Heart right ventricle (tissue), 16 donors: ENCODE measurements at regions not wholly inside any gene's neighbourhood (a gene's known extent, or its start where the extent isn't known, plus 50 kb on each side); places are given as distances from the start of the nearest gene placed in this dataset.

Experiments
- ATAC-seq, 8 donors: fragments of 200-7000 bp; cut with Tn5 transposase; one replicate each; pipeline ENCODE4 v1.9.1; 2020; ENCODE audit warnings: mild to moderate bottlenecking in 8 of 8, moderate library complexity in 8 of 8, moderate number of reproducible peaks in 1 of 8
- DNase-seq, 2 donors: peaks; one replicate each; pipeline ENCODE4 v3.0.0-alpha.2; 2020
- H3K27ac ChIP-seq, 10 donors: fragments of 200-600 bp; sonication (generic) in 2 of 10; one replicate each; pipeline versions ENCODE4 v1.5.0 to v1.8.0; 2020 to 2022; ENCODE audit warnings: mild to moderate bottlenecking in 3 of 10
- H3K27me3 ChIP-seq, 7 donors: fragments of 200-600 bp; one replicate each; pipeline ENCODE4 v1.8.0; 2021 to 2022; ENCODE audit warnings: mild to moderate bottlenecking in 2 of 7
- H3K36me3 ChIP-seq, 9 donors: fragments of 200-600 bp; sonication (generic) in 1 of 9; one replicate each; pipeline versions ENCODE4 v1.5.0 to v1.8.0; 2020 to 2022; ENCODE audit warnings: mild to moderate bottlenecking in 2 of 9
- H3K4me1 ChIP-seq, 9 donors: fragments of 200-600 bp; sonication (generic) in 1 of 9; one replicate each; pipeline versions ENCODE4 v1.5.0 to v1.8.0; 2020 to 2022; ENCODE audit warnings: mild to moderate bottlenecking in 4 of 9
- H3K4me3 ChIP-seq, 10 donors: fragments of 200-600 bp; sonication (generic) in 2 of 10; one replicate each; pipeline versions ENCODE4 v1.5.0 to v1.8.0; 2020 to 2022; ENCODE audit warnings: mild to moderate bottlenecking in 7 of 10, moderate library complexity in 2 of 10
- H3K9me3 ChIP-seq, 11 donors: fragments of 200-600 bp in 10 of 11; sonication (generic) in 2 of 11; one replicate each; pipeline versions ENCODE4 v1.5.0 to v1.8.0; 2013 to 2022; ENCODE audit warnings: mild to moderate bottlenecking in 2 of 11, control low read depth in 1 of 11, moderate library complexity in 1 of 11
- WGBS, 2 donors: extraction: QIAGEN DNeasy Blood & Tissue Kit; methylation state at CpG; one replicate each; pipeline ENCODE4 v1.1.7; 2013; ENCODE audit warnings: inconsistent platforms in 1 of 2; 5-methylcytosine and 5-hydroxymethylcytosine counted together
- intact Hi-C, 10 donors: fragments of 100-400 bp; cut with DNase I; formaldehyde crosslinking; loops; one replicate each; pipeline versions ENCODE4 v1.11.1 to v1.14.2; 2022
- TF ChIP-seq, protein P1 (sequence below), 9 donors: fragments of 200-600 bp; sonication (generic) in 2 of 9; IDR thresholded peaks; one replicate each; pipeline versions ENCODE4 v1.5.0 to v1.8.0; 2021 to 2022; ENCODE audit warnings: antibody characterized with exemption in 9 of 9, mild to moderate bottlenecking in 5 of 9, moderate library complexity in 1 of 9
- donor health status: Arrhythmogenic right ventricular cardiomyopathy.
- donor health status: ischemic (EF 13 %, LVEDD 7.1; RV severe dilation, severe dysfunction).
- donor health status: healthy with polysubstance abuse.
- donor health status: DM: no; HTN: yes; CAD: no.
- donor health status: DM: no; HTN: no; CAD: no.
- donor health status: ischemic (EF 25% LVEDD 6.9; RV normal size, moderate dysfunction).
- donor health status: ischemic (EF 25% LVEDD 5.7; RV mildly dilated, moderate dysfunction).
- donor health status: healthy.
- donor health status: DM: yes; HTN: yes; CAD: no.
- donor health status: Ischemic cardiomyopathy.
- donor health status: ischemic (EF 35%, LVEDD 5.7; RV mildly dilated, moderate dysfunction).
- donor health status: nonischemic (EF 11% LVEDD 7.7; RV severe dilation, severe dysfunction).
- donor health status: DM: yes; HTN: yes; CAD: no.
- donor health status: PGD.
- donor health status: ischemic (EF 29% LVEDD 5.4; RV normal size, mild dysfunction).
- donor health status: nonischemic (EF 23%, LVEDD 6.1; RV moderate dilation, normal function).

DNA sequence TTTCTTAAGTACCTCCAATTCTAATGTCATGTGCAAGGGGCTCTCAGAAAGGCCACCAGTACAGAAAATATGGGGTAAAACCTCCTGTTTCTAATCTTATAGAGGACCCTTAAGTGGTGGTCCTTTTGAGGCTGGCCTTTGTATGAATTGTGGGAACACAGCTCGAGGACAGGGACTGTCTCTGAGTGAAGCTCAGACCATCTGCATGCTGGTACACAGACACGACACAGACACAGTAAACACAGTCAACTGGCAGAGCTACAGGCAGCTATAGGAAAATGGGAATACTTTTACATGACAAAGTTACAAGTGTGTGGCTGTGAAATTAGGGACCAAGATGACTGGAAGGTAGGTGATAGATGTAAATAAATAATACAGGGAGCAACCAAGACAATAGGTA, 143.9 kb upstream of the PREP start:
- H3K9me3 ChIP-seq, result no peaks in the 10 kb centered on the region
- intact Hi-C loops, result no loop called here
- 82 to 84% methylated on average over 2 of the region's 2 CpGs for WGBS, 2 donors
- no peaks in the 10 kb centered on the region for H3K36me3 ChIP-seq
- no peak for ATAC-seq
- no peaks in the 10 kb centered on the region for H3K4me1 ChIP-seq
- TF ChIP-seq, protein P1, sequence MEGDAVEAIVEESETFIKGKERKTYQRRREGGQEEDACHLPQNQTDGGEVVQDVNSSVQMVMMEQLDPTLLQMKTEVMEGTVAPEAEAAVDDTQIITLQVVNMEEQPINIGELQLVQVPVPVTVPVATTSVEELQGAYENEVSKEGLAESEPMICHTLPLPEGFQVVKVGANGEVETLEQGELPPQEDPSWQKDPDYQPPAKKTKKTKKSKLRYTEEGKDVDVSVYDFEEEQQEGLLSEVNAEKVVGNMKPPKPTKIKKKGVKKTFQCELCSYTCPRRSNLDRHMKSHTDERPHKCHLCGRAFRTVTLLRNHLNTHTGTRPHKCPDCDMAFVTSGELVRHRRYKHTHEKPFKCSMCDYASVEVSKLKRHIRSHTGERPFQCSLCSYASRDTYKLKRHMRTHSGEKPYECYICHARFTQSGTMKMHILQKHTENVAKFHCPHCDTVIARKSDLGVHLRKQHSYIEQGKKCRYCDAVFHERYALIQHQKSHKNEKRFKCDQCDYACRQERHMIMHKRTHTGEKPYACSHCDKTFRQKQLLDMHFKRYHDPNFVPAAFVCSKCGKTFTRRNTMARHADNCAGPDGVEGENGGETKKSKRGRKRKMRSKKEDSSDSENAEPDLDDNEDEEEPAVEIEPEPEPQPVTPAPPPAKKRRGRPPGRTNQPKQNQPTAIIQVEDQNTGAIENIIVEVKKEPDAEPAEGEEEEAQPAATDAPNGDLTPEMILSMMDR (IDR thresholded peaks at IDR 0.05), result no peak
- no peak for DNase-seq
- H3K27me3 ChIP-seq, result peaks cover 0 to 2% (median 0%) of the 10 kb centered on the region in 7 donors
- H3K4me3 ChIP-seq, result no peak overlapping the region
- no peak overlapping the region for H3K27ac ChIP-seq

DNA sequence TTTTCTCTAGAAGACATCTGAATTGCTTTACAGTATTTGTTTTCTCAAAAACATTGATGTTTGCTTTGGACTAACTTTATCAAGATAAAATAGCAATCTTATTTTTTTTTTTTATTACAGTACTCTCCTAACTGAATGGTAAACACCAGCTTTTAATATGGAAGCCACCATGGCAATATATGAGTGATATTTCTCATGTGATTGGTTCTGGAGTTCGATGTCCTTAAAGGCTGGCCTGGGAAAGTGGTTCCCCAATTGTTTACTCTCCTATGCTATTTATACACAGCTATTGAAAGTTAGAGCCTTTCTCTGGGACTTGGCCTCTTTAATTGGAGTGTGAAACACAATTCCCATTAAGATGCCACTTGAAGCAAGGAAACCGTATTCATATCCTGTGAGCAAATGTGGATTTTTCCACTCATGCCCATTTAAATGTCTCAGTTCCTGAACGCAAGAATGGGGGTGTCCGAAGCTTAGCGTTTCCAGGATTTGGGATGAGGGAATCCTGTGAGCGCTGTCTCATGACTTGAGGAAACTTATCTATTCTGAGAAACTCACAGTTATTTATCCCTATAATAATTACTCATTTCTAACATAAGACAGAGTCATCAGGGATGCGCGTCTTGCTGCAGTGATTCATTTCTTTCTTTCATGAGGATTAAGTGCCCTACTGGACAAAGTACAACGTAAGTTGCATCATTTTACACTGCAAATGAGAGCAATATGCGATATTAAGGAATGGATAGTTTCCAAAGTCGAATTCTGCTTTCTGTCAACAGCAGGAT, 143.3 kb upstream of the PREP start:
- Histone ChIP-seq H3K9me3 (no peaks in the 10 kb centered on the region), H3K36me3 (no peaks in the 10 kb centered on the region), H3K4me1 (no peaks in the 10 kb centered on the region), H3K27ac (no peak overlapping the region), H3K4me3 (no peak overlapping the region), H3K27me3 (peaks cover 0 to 2% (median 0%) of the 10 kb centered on the region in 7 donors)
- 84 to 89% methylated on average over 11 of the region's 11 CpGs for WGBS, 2 donors
- intact Hi-C loops, result no loop called here
- DNase-seq (no peak), ATAC-seq (peak in 1 of 8 donors; percentile 30)
- TF ChIP-seq, protein P1 (IDR thresholded peaks at IDR 0.05), result no peak

GRCh38 chr6:105545228-105545920, 142.5 kb upstream of the PREP start:
- Histone ChIP-seq H3K36me3 (no peaks in the 10 kb centered on the region), H3K4me3 (no peak overlapping the region), H3K9me3 (no peaks in the 10 kb centered on the region), H3K4me1 (no peaks in the 10 kb centered on the region), H3K27ac (no peak overlapping the region), H3K27me3 (peaks cover 0 to 1% (median 0%) of the 10 kb centered on the region in 7 donors)
- no peak for ATAC-seq
- TF ChIP-seq, protein P1 (IDR thresholded peaks at IDR 0.05), result no peak
- intact Hi-C loops, result no loop called here
- DNase-seq, result no peak
- WGBS, 2 donors, result 84 to 91% methylated on average over 4 of the region's 4 CpGs

DNA sequence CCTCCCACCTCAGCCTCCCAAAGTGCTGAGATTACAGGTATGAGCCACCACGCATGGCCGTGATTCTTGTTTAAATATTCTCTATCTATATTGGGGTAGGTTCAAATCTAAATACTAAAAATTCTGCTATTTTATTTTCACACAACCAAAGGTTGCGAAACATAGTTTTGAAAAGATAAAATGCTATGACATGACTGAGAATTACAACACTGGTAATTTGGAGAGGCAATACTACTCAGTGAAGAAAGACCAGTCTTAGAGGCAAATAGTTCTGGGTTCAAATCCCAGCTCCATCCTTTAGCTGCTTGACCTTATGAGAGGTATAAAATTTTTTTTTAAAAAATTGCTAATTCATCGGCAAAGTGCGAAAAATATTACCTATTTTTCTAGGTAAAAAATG, 137.0 kb upstream of the PREP start:
- Histone ChIP-seq H3K27ac (no peak overlapping the region), H3K9me3 (no peaks in the 10 kb centered on the region), H3K4me3 (no peak overlapping the region), H3K27me3 (no peaks in the 10 kb centered on the region), H3K4me1 (no peaks in the 10 kb centered on the region), H3K36me3 (no peaks in the 10 kb centered on the region)
- DNase-seq (no peak), ATAC-seq (no peak)
- intact Hi-C loops, result no loop called here
- TF ChIP-seq, protein P1 (IDR thresholded peaks at IDR 0.05), result no peak
- WGBS, 2 donors, result 93 to 97% methylated on average over 5 of the region's 5 CpGs
